ENCODE measurements at regions not wholly inside any gene's neighbourhood (a gene's known extent, or its start where the extent isn't known, plus 50 kb on each side); places are given as distances from the start of the nearest gene placed in this dataset.
A peak's percentile ranks its signal among the peaks of the same experiment; 100 is the strongest.

- no peaks in the 10 kb centered on the region for H3K27me3 ChIP-seq (ENCODE audit: insufficient read depth, low read depth, low read length)
Measured at GRCh38 chr1:189675712-189676244, 801.9 kb downstream of the BRINP3 start.

GRCh38 chr1:189678779-189679178, 798.9 kb downstream of the BRINP3 start:
- Histone ChIP-seq H3K9ac (ENCODE audit: low read length) (no peak overlapping the region), H3K4me3 (ENCODE audit: low read length) (no peak overlapping the region), H3K27me3 (ENCODE audit: insufficient read depth, low read depth, low read length) (no peaks in the 10 kb centered on the region), H3K4me2 (ENCODE audit: low read length) (no peak overlapping the region), H3F3A (ENCODE audit: insufficient read depth, low read length, poor library complexity, severe bottlenecking) (no peaks in the 10 kb centered on the region), H4K20me1 (ENCODE audit: insufficient read depth) (no peaks in the 10 kb centered on the region), H2AFZ (ENCODE audit: low read depth, low read length) (no peak overlapping the region), H3K9me3 (ENCODE audit: low read length) (no peaks in the 10 kb centered on the region), H3K9me2 (ENCODE audit: insufficient read depth, low read length) (no peaks in the 10 kb centered on the region), H3K79me2 (replicated peaks; ENCODE audit: insufficient read depth, low read length) (no peaks in the 10 kb centered on the region), H3K27ac (ENCODE audit: low read length) (no peak overlapping the region), H3K36me3 (ENCODE audit: insufficient read depth, low read length) (no peaks in the 10 kb centered on the region)
- TF ChIP-seq EZH2 (IDR thresholded peaks at IDR 0.05; ENCODE audit: borderline replicate concordance, insufficient read depth, low read length, poor library complexity, severe bottlenecking): no peak
- no peak for TF ChIP-seq POLR2AphosphoS5 (IDR thresholded peaks at IDR 0.05)
- TF ChIP-seq CTCF (IDR thresholded peaks at IDR 0.05; ENCODE audit: poor library complexity, severe bottlenecking): no peak
- no peak for TF ChIP-seq RAD21 (conservative IDR thresholded peaks at IDR 0.05)
- no peak for TF ChIP-seq TAF1 (IDR thresholded peaks at IDR 0.05; ENCODE audit: low read depth)
- no peak for TF ChIP-seq SMC3 (conservative IDR thresholded peaks at IDR 0.05; ENCODE audit: poor library complexity)
- TF ChIP-seq REST (IDR thresholded peaks at IDR 0.05; ENCODE audit: borderline replicate concordance): no peak
- no peak for TF ChIP-seq EP300 (conservative IDR thresholded peaks at IDR 0.05; ENCODE audit: poor library complexity, severe bottlenecking)
- TF ChIP-seq MXI1 (conservative IDR thresholded peaks at IDR 0.05; ENCODE audit: poor library complexity, severe bottlenecking): no peak

More at GRCh38 chr1:189675712-189676244, 801.9 kb downstream of the BRINP3 start:
- H3F3A ChIP-seq (ENCODE audit: insufficient read depth, low read length, poor library complexity, severe bottlenecking): no peaks in the 10 kb centered on the region
- peak overlapping the region; percentile 9 for H3K27ac ChIP-seq (ENCODE audit: low read length)
- H3K36me3 ChIP-seq (ENCODE audit: insufficient read depth, low read length): no peaks in the 10 kb centered on the region
- no peaks in the 10 kb centered on the region for H4K20me1 ChIP-seq (ENCODE audit: insufficient read depth)
- H3K9me3 ChIP-seq (ENCODE audit: low read length): no peaks in the 10 kb centered on the region
- H3K4me2 ChIP-seq (ENCODE audit: low read length): no peak overlapping the region
- no peak overlapping the region for H3K9ac ChIP-seq (ENCODE audit: low read length)
- H3K4me3 ChIP-seq (ENCODE audit: low read length): peak overlapping the region; percentile 19
- TF ChIP-seq CTCF (IDR thresholded peaks at IDR 0.05; ENCODE audit: poor library complexity, severe bottlenecking): peak; percentile 35
- TF ChIP-seq EP300 (conservative IDR thresholded peaks at IDR 0.05; ENCODE audit: poor library complexity, severe bottlenecking): peak; percentile 69
- peak; percentile 34 for TF ChIP-seq RAD21 (conservative IDR thresholded peaks at IDR 0.05)
- no peak for TF ChIP-seq EZH2 (IDR thresholded peaks at IDR 0.05; ENCODE audit: borderline replicate concordance, insufficient read depth, low read length, poor library complexity, severe bottlenecking)
- TF ChIP-seq POLR2AphosphoS5 (IDR thresholded peaks at IDR 0.05): peak; percentile 56
- H3K9me2 ChIP-seq (ENCODE audit: insufficient read depth, low read length): no peaks in the 10 kb centered on the region
- H2AFZ ChIP-seq (ENCODE audit: low read depth, low read length): no peak overlapping the region
- no peaks in the 10 kb centered on the region for H3K79me2 ChIP-seq (replicated peaks; ENCODE audit: insufficient read depth, low read length)
